GM21825 (cell line): ENCODE measurements at regions not wholly inside any gene's neighbourhood (a gene's known extent, or its start where the extent isn't known, plus 50 kb on each side); places are given as distances from the start of the nearest gene placed in this dataset.
"Not testable (repeated sequence)": the region's sequence is repeated elsewhere in the genome, so short reads cannot be mapped to it uniquely, and the experiment has no call there.

Experiments used
- ATAC-seq: cut with Tn5 transposase; IDR thresholded peaks from one replicate; pipeline ENCODE4 v1.9.1; 2021; ENCODE audit warnings: mild to moderate bottlenecking, moderate library complexity; ENCODE audit not compliant: unreplicated experiment

- no peak for ATAC-seq
These were observed 686.9 kb downstream of the LRRIQ3 start for GRCh38 chr1:73511038-73511437.

- no peak for ATAC-seq
These were observed 697.8 kb downstream of the LRRIQ3 start for GRCh38 chr1:73500154-73500553.

GRCh38 chr1:73499671-73500070 is 698.3 kb downstream of the LRRIQ3 start:
- ATAC-seq = no peak

- ATAC-seq = no peak
These were observed 706.4 kb downstream of the LRRIQ3 start for GRCh38 chr1:73491621-73492020.

- no peak for ATAC-seq
These were observed 722.6 kb downstream of the LRRIQ3 start for GRCh38 chr1:73475316-73475870.

DNA sequence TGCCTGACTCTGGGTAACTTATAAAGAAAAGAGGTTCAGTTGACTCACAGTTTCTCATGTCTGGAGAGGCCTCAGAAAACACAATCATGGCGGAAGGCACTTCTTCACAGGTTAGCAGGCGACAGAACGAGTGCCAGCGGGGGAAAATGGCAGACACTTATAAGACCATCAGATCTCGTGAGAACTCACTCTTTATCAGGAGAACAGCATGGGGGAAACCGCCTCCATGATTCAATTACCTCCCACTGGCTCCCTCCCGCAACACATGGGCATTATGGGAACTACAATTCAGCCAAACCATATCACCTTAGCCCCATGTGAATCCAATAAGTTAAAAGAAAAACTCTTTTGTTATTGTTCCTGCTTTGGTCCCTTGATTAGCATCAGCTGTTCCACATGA is 725.2 kb downstream of the LRRIQ3 start:
- ATAC-seq = no peak

DNA sequence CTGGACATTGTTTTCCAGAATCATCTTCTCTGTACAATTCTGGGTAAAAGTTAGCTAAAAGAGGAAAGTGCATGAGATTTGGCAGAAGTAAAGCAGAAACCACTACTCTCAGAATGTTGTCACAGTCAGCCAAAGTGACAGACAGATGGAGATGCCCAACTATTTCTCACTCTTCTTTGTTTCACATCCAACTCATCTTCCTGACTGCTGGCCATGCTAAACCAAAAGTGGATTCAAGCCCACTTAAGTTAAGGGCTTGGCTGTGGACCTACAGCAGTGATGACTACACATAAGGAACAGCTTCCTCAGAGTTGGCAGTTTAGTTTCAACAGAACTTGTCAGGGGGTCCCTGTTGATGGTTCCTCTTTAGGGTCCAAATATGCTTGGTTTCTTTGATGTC is 730.2 kb downstream of the LRRIQ3 start:
- ATAC-seq = no peak

GRCh38 chr1:73463873-73464272 is 734.1 kb downstream of the LRRIQ3 start:
- ATAC-seq = no peak

DNA sequence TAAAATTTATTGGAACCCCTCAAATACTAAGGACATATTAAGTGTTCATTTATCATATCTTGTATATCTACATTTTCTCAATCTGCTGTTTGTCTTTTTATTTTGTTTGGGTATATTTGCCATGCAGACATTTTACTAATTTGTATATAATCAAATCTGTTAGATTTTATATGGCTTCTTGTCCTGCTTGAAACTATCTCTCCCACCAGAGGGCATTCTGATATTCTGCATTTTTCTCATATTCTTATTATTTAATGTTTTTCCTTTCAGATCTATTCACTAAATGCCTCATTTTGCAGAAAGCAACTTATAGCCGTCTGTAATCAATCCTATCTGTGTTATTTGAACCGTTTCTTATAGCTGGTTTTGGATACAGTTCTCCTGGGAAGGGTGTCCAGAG is 745.5 kb downstream of the LRRIQ3 start:
- no peak for ATAC-seq

DNA sequence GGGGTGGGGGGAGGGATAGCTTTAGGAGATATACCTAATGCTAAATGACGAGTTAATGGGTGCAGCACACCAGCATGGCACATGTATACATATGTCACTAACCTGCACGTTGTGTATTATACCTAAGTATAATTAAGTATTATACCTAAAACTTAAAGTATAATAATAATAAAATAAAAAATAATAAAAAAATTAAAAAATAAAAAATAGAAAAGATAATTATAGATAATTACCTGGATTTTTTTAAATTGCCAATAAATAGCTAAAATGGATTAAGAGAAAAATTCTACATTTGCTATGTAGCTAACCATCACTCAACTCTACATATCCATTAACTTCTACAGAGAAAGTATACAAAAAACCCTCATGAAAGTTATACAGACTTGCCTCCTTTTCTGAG is 747.3 kb downstream of the LRRIQ3 start:
- not testable (repeated sequence) for ATAC-seq

DNA sequence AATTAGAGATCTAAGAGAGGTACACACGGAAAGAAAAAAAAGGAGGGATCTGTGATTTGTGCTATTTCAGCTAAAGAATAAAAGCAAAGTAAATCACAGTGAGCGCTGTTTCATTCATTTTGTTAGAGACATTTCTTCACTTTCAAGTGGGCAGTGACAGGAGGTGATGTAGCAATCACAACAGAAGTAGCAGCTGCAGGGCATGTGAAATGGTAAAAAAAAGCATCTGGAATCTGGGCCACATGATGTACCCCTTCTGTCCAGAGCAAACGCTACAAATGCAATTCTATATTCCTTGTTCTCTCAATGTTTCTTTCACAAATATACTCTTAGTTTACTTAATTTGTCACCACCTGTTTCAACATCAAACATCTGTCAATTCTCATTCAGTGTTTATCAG is 786.5 kb downstream of the LRRIQ3 start:
- ATAC-seq = no peak

GRCh38 chr1:73401666-73402065 is 796.3 kb downstream of the LRRIQ3 start:
- no peak for ATAC-seq

- ATAC-seq = no peak
These were observed 815.0 kb downstream of the LRRIQ3 start for GRCh38 chr1:73382966-73383365.

GRCh38 chr1:73366734-73367413 is 831.1 kb downstream of the LRRIQ3 start:
- ATAC-seq = no peak

- ATAC-seq = no peak
These were observed 839.0 kb downstream of the LRRIQ3 start for GRCh38 chr1:73359001-73359400.

- no peak for ATAC-seq
These were observed 841.5 kb downstream of the LRRIQ3 start for GRCh38 chr1:73356485-73356884.

- ATAC-seq = no peak
These were observed 854.0 kb downstream of the LRRIQ3 start for GRCh38 chr1:73343947-73344346.

DNA sequence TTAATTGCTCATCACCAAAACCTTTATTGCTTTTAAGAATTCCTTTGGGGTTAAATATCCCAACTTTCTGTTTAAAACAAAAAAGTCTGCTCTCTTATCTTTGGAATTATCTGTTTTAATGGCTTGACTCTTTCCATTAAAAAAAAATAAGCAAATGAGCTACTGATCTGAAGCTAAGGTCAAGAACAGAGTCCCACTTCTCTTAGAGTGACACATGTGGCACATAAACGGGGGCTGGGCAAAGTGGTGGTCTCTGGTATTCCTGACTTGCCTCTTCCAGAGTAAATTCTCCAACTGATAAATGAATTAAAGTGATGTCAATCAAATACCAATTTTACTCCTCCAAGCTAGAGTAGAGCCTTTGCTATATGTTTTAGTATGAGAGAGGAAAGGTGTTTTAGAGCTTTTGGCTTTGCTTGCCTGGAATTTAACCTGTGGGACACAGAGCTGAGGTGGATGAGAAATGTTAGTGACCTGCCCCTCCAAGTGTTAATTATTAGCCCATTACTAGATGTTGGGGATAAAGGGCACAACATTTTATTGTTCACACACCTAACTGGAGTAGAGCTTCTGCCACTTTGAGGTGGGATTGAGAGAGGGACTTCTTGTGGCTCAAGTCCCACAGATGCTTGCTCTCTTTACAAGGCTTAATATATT is 864.0 kb downstream of the LRRIQ3 start:
- ATAC-seq = no peak

- no peak for ATAC-seq
These were observed 866.2 kb downstream of the LRRIQ3 start for GRCh38 chr1:73331726-73332125.

DNA sequence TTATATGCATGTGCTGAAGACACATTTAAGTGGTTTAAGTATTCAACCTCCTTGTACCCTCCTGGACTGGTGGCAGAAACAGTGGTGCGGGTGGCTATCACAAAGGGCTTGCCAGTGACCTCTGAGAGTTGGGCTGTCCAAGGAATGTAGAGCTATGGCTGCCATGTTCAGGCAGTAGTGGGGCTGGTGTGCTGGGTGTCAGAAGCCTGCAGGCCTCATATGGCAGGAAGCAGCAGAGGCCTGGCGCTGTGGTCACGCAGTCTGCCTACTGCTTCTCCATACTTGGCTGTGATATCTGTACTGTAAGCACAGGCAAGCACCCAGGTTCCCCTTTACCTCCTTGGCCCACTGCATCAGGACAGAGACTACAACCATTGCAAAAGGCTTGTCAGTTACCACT is 870.0 kb downstream of the LRRIQ3 start:
- no peak for ATAC-seq

DNA sequence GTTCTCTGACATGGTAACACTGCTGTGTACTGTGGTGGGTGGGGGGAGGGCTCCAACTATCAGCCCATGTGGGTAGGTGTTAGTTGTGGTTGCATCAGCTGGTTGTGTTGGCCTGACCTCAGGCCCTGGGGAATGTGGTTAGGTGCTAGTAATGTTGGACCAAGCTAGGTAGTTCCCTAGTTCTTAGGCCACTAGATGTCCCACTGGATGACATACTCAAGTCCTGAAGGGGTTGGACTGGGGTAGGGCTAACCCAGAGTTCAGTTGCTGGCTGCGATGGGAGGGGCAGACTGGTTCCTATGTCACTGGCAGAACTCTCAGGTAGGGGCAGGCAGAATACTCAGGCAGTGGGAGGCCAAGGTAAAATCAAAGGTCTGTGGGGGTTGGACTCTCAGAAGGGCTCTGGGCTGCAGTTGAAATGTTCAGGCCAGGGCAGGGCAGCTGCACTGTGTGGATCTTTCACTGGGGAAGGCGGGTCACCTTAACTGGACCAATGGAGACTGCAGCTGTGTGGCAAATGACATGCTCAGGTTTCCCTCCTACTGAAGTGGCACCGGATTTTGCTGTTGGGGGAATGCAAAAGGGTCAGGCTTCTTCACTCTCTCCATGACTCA is 870.7 kb downstream of the LRRIQ3 start:
- ATAC-seq = no peak

- ATAC-seq = no peak
These were observed 871.3 kb downstream of the LRRIQ3 start for GRCh38 chr1:73326663-73327062.
